A673 (cell line): ENCODE measurements at regions not wholly inside any gene's neighbourhood (a gene's known extent, or its start where the extent isn't known, plus 50 kb on each side); places are given as distances from the start of the nearest gene placed in this dataset.

Experiments used
- EZH2 ChIP-seq: fragments of 200-600 bp; sonication (generic); IDR thresholded peaks from 2 replicates; pipeline ENCODE4 v1.6.1; 2017; ENCODE audit warnings: borderline replicate concordance, low read depth, mild to moderate bottlenecking, mixed read lengths, antibody characterized with exemption, low read length; ENCODE audit not compliant: poor library complexity, severe bottlenecking
- TF ChIP-seq, protein P1 (sequence below): fragments of 300-800, 200-600 bp; sonication (generic); conservative IDR thresholded peaks from 2 replicates; pipeline ENCODE4 v1.5.1; 2017; ENCODE audit warnings: low read depth, mild to moderate bottlenecking, antibody characterized with exemption, low read length, moderate library complexity, mixed read lengths

DNA sequence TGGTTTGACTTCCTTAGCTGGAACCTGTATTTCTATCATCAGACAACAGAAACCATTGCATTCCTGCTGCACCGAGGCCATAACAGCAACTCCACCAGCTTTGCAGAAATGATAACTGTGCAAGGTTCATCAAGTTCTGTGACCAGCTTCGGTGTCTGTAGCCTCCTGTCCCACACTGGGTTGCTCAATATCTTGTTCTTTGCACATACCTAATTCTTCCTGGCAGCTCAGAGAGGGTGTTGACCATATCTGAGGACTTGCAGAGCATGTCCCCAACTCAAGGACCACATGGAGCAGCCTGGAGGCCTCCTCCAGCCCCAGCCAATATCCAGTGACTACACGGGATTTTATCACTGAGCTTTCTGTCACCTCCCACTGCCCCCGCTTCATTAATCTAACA is 59.3 kb upstream of the SCAF8 start:
- TF ChIP-seq, protein P1, sequence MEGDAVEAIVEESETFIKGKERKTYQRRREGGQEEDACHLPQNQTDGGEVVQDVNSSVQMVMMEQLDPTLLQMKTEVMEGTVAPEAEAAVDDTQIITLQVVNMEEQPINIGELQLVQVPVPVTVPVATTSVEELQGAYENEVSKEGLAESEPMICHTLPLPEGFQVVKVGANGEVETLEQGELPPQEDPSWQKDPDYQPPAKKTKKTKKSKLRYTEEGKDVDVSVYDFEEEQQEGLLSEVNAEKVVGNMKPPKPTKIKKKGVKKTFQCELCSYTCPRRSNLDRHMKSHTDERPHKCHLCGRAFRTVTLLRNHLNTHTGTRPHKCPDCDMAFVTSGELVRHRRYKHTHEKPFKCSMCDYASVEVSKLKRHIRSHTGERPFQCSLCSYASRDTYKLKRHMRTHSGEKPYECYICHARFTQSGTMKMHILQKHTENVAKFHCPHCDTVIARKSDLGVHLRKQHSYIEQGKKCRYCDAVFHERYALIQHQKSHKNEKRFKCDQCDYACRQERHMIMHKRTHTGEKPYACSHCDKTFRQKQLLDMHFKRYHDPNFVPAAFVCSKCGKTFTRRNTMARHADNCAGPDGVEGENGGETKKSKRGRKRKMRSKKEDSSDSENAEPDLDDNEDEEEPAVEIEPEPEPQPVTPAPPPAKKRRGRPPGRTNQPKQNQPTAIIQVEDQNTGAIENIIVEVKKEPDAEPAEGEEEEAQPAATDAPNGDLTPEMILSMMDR: no peak
- no peak for TF ChIP-seq EZH2
